LHCN-M2 (cell line): ENCODE measurements at regions not wholly inside any gene's neighbourhood (a gene's known extent, or its start where the extent isn't known, plus 50 kb on each side); places are given as distances from the start of the nearest gene placed in this dataset.
"Not testable (repeated sequence)": the region's sequence is repeated elsewhere in the genome, so short reads cannot be mapped to it uniquely, and the experiment has no call there.

ENCODE experiments used
- DNase-seq: peaks from one replicate; pipeline ENCODE4 v3.0.0-alpha.2; 2012; ENCODE audit warnings: low read depth

DNA sequence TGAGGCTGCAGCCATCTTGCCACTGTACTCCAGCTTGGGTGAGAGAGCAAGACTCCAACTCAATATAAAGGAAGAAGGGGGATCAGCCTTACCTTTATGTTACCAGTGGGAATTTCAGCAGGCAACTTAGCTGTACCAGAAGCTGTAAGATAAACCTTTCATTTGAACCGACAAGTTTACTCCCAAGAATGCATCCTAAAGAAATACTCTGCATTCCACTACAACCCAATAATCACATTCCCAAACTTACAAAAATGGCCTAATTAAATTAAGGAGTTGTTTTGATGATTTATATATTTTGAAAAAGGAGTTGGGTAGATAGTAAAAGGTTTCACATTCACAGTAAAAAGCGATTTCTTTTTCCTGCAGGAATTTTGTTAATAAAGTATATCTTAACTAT lies 241.4 kb downstream of the TTC8 start:
- DNase-seq = no peak

DNA sequence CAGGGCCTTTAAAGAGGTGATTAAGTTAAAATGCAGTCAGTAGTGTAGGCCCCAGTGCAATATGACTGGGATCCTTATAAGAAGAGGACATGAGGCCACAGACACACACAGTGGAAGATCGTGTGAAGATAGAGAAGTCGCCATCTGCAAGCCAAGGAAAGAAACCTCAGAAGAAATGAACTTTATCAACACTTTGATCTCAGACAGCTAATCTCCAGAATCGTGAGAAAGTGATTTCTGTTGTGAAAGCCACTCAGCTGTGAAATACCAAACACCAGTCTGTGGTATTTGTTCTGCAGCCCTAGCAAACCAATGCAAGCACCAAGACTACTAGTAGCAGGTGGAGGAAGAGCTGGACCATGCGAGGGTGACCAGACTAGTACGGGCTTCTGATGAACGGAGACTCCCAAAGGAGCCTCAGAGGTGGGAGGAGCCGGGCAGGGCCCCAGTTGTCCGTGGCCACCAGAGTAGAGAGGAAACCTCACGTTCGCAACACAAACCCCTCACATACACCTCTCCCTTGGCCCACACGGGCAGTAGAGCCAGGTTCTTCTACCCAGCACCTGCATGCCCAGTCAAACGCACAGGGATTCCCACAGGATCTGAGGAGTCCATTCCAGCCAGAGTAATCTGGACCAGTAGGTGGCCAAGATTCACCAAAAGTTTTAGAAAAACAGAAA lies 243.0 kb downstream of the TTC8 start:
- DNase-seq = no peak

DNA sequence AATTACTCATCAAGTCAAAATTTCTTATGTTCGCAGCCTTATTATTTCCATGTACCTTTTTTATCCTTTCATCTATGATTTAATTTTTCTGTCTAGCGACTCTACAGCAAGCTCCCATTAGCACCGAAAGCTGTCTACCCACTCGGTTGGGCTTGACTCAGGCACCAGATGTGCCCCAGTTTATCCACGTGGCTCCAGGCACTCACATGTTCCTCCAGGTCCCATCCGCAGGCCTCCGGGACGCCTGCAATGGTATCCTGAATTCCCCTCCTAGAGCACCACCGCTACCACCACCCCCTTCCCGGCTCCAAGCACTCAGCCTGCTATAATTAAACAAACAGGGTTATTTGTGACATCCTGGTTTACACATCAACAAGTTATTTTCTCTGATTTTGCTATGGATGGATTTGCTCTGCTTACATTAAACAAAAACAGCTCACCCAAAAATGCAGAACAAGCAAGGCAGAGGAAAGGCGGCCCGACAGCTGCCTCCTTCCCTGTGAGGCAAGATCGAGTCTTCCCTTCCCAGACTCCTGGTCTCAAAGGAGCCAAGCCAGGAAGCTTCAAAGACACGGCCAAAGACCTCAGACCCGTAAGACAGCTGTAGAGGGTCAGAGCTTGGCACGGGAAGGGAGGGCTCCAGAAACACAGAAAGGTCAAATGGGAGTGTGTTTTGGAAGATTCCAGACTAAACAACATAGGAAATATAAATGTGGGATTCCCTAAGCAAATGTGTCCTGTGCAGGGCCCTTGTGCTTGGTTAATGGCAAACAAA lies 253.8 kb downstream of the TTC8 start:
- DNase-seq = no peak

DNA sequence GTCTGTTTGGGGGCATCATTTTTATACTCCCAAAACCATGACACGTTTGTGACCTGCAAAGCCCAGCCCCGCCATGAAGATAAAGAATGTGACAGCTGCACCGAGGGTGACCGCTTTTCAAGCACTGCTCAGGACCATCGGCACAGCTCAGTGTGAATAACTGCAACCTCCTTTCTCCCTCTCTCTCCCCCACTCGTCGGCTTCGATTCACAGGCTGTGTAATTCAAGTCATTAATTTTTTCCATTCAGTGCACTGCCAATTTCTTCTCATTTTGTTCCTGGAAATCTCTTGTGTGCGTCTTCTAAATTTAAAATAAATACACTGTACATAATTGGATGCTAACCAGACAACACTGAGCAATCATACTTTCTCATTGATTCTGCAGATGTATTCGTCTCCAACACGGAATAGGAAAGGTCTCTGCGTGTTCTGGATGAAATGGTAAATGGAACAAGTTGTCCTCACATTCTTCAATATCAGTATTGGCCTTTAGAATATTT lies 260.8 kb downstream of the TTC8 start:
- DNase-seq = no peak

DNA sequence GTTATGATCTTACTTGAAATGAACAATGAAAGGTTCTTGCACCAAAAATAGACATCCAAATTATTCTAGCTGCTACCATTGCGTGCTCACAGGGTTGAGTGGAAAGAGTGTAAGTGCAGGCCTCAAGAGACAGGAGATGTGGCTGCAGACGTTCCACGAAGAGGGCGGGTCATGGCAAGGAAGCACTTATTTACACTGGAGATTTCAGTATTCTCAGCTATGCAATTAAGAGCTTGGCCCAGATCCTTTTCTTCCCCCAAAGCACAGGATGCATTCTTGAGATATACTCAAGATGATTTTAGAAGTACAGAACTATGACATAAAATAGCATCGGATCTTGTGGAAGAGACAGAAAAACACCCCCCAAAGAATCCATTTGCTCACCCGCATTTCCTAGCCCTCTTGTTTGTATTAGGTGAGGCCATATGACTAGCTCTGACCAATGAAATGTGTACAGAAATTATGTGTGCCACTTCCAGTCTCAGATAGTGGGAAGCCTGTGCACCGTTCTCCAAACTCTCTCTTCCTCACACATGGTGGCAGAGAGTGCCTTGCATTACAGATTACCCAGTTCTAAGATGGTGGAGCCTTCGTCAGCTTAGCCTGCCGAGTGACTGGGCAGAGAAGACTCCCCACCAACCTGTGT lies 261.4 kb downstream of the TTC8 start:
- no peak for DNase-seq

DNA sequence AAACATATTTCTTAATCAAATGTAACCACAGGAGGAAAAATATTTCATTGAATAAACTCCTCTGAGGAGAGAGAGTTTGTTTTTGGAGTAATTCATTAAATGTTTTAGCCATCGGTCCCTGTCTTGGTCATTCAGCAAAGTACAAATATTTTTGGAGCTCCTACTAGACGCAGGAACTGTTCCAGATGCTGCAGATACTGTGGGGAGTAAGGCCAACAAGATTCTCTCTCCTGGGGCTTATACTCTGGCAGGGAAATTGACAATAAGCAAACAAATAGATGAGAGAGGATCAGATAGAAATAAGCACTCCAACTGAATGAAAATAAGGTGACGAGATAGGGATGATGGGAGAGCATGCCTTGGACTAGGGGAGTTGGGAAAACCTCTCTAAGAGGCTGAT lies 264.1 kb downstream of the TTC8 start:
- no peak for DNase-seq

DNA sequence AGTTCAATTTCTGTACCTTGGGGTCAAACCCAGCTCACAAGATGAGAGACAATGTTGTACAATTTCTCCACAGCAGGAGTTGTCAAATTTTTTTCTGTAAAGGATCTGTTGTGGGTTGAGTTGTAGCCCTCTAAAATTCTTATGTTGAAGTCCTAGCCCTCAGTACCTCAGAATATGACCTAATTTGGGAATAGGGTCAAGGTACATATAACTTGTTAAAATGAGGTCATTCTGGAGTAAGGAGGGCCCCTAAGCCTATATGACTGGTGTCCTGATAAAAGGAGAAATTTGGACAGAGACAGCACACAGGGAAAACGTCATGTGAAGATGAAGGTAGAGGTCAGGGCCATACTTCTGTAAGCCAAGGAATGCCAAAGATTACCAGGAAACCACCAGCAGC lies 264.9 kb downstream of the TTC8 start:
- DNase-seq = no peak

DNA sequence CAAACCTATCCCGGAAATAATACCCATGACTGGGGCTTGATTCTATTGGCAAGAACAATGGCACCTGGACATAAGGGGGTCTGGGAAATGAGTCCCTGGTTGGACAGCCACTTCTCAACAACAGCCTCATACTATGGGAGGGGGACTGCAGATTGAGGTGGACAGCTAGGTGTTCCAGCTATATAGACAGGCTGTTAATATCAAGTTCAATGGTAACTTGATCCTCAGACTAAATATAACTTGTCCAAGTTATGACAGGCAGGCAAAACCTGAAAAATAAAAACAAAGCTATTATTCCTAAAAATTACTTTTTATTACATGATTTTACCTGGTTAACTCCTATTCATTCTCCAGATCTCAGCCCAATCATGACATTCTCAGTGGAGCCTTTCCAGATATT lies 267.3 kb downstream of the TTC8 start:
- no peak for DNase-seq

DNA sequence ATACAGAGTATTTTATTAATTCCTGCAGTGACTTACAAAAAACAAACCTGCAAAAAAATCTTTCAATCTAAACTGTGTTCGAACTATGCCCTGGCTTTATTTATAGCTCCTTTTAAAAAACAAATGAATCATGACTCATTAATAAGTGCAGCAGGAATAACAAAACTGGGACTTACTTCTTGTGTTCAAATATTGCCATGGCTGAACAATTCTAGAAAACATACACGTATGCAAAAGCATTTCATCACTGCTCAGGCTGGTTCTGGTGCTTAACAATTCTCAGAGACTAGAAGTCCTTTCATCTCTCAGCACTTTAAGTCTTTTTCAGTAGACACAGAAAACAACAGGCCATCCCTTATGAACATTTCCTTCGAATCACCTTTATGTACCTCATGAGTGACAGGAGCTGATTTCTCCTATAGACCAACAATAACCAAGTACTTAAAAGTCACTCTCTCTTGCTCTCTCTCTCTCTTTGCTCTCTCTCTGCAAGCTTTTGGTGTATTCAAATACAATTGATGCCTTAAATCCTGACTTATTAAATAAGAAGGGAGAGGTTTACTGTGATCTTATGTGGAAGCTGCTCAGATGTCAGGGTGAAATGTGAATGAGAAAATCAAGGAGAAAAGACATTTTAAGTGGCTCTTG lies 268.8 kb downstream of the TTC8 start:
- no peak for DNase-seq

DNA sequence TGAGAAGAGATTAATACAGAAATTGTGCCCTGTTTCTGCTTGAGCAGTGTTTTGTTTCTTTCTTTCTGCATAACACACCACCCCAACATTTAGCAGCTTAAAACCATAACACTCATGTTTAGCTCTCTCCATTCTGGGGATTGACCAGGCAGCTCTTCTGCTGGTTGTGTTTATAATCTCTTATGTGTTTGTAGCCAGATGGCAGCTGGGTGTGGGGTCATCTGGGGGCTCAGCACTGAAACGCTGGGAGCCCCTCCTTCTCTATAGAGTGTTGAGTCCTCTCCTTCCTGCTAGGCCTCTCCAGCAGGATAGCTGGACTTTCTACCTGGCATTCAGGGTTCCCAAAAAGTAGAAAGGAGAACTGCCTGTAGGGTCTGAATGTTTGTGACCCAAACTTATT lies 270.6 kb downstream of the TTC8 start:
- no peak for DNase-seq

DNA sequence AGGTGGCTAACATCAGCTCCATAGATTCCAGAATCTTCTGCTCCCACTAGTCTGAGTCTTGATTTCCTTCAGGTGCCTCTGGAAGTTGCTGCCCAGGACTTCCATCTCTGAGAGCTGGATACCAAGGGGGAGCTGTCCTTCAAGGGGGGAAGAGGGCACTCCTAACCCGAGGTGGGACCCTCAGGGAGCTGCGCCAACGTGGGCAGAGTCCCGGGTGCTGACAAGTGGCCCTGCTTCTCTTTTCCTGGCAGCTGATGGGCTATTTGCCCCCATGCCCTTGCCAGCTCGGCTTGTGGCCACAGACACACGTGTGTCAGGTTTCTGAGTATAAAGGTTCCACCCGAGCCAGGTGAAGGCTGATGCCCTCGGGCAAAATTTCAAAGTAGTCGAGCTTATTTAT lies 272.5 kb downstream of the TTC8 start:
- no peak for DNase-seq

DNA sequence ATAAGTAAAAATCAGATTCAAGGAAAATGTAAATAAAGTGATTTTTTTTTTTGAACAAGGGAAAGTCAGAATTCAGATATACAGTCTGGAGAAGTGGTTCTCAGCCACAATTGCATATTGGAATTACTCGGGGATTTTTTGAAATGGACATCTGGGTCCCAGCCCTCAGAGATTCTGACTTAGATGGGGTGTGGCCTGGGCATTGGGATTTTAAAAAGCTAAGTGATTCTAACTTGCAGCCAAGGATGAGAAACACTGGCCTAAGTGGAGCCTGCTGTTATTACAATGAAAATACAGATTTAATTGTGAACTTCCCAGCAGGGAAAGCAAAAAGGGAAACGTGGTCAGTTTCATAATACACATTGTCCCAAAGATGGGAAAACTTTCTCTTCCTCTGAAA lies 273.8 kb downstream of the TTC8 start:
- DNase-seq = no peak

DNA sequence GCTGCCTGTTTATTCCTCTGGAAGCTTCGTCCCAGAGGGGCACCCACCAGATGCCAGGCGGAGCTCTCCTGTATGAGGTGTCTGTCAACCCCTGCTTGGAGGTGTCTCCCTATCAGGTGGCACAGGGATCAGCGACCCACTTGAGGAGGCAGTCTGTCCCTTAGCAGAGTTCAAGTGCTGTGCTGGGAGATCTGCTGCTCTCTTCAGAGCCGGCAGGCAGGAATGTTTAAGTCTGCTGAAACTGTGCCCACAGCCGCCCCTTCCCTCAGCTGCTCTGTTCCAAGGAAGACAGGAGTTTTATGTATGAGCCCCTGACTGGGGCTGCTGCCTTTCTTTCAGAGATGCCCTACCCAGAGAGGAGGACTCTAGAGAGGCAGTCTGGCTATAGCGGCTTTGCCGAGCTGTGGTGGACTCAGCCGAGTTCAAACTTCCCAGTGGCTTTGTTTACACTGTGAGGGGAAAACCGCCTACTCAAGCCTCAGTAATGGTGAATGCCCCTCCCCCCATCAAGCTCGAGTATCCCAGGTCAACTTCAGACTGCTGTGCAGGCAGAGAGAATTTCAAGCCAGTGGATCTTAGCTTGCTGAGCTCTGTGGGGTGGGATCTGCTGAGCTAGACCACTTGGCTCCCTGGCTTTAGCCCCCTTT lies 279.8 kb downstream of the TTC8 start:
- DNase-seq = not testable (repeated sequence)

DNA sequence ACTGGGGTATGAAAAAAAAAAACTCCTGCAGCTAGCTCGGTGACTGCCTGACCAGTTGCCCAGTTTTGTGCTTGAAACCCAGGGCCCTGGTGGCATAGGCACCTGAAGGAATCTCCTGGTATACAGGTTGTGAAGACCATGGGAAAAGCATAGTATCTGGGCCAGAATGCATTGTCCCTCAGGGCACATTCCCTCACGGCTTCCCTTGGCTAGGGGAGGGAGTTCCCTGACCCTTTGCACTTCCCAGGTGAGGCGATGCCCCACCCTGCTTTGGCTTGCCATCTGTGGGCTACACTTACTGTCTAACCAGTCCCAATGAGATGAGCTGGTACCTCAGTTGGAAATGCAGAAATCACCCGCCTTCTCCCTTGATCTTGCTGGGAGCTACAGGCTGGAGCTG lies 280.4 kb downstream of the TTC8 start:
- not testable (repeated sequence) for DNase-seq
